H9 (cell line): ENCODE measurements at regions not wholly inside any gene's neighbourhood (a gene's known extent, or its start where the extent isn't known, plus 50 kb on each side); places are given as distances from the start of the nearest gene placed in this dataset.

Experiments used
- DNase-seq: peaks from one replicate; pipeline ENCODE4 v3.0.0-alpha.2; 2017
- H2AFZ ChIP-seq: one replicate; pipeline ENCODE4 v1.6.1; 2013; ENCODE audit warnings: mild to moderate bottlenecking, low read length, control low read depth, moderate library complexity
- H2AK5ac ChIP-seq: 2 replicates; pipeline ENCODE4 v1.6.1; 2013; ENCODE audit warnings: low read length, control low read depth, mixed read lengths; ENCODE audit not compliant: insufficient read length
- H2BK120ac ChIP-seq: one replicate; pipeline ENCODE4 v1.6.1; 2013; ENCODE audit warnings: low read depth, mild to moderate bottlenecking, low read length, control low read depth, inconsistent platforms; ENCODE audit not compliant: poor library complexity, severe bottlenecking
- H2BK12ac ChIP-seq: 2 replicates; pipeline ENCODE4 v1.6.1; 2013; ENCODE audit warnings: low read length, control low read depth, mixed read lengths, low read depth; ENCODE audit not compliant: insufficient read length
- H2BK15ac ChIP-seq: 2 replicates; pipeline ENCODE4 v1.6.1; 2013; ENCODE audit warnings: low read depth, low read length, control low read depth
- H2BK20ac ChIP-seq: one replicate; pipeline ENCODE4 v1.6.1; 2013; ENCODE audit warnings: low read depth, mild to moderate bottlenecking, low read length, control low read depth, inconsistent platforms; ENCODE audit not compliant: poor library complexity, severe bottlenecking
- H2BK5ac ChIP-seq: 2 replicates; pipeline ENCODE4 v1.6.1; 2013; ENCODE audit warnings: low read length, control low read depth, mixed read lengths; ENCODE audit not compliant: insufficient read length
- H3K14ac ChIP-seq: 2 replicates; pipeline ENCODE4 v1.6.1; 2013; ENCODE audit warnings: low read length, control low read depth; ENCODE audit not compliant: insufficient read depth
- H3K18ac ChIP-seq: 2 replicates; pipeline ENCODE4 v1.6.1; 2013; ENCODE audit warnings: low read depth, mild to moderate bottlenecking, mixed read lengths, low read length, control low read depth; ENCODE audit not compliant: insufficient read length
- H3K23ac ChIP-seq: 2 replicates; pipeline ENCODE4 v1.6.1; 2013; ENCODE audit warnings: low read length, control low read depth, mixed read lengths, low read depth; ENCODE audit not compliant: insufficient read length
- H3K23me2 ChIP-seq: 2 replicates; pipeline ENCODE4 v1.6.1; 2013; ENCODE audit warnings: low read depth, mild to moderate bottlenecking, mixed read lengths, low read length, control low read depth; ENCODE audit not compliant: insufficient read length, poor library complexity, severe bottlenecking
- H3K27ac ChIP-seq: 2 replicates; pipeline ENCODE4 v1.5.1; 2013; ENCODE audit warnings: low read length, control low read depth, mixed read lengths, low read depth; ENCODE audit not compliant: insufficient read length
- H3K27me3 ChIP-seq: 2 replicates; pipeline ENCODE4 v1.6.1; 2013; ENCODE audit warnings: low read length, control low read depth, inconsistent platforms; ENCODE audit not compliant: insufficient read depth
- H3K4ac ChIP-seq: 2 replicates; pipeline ENCODE4 v1.6.1; 2013; ENCODE audit warnings: low read depth, mild to moderate bottlenecking, control low read depth, inconsistent platforms, low read length, moderate library complexity
- H3K4me1 ChIP-seq: 2 replicates; pipeline ENCODE4 v1.6.1; 2013; ENCODE audit warnings: low read length, control low read depth, inconsistent platforms; ENCODE audit not compliant: insufficient read depth
- H3K4me2 ChIP-seq: 2 replicates; pipeline ENCODE4 v1.6.1; 2013; ENCODE audit warnings: low read length, control low read depth, mixed read lengths; ENCODE audit not compliant: insufficient read length, insufficient read depth
- H3K56ac ChIP-seq: 2 replicates; pipeline ENCODE4 v1.6.1; 2013; ENCODE audit warnings: low read depth, mild to moderate bottlenecking, mixed read lengths, low read length, control low read depth; ENCODE audit not compliant: insufficient read length
- H3K79me1 ChIP-seq: 2 replicates; pipeline ENCODE4 v1.6.1; 2013; ENCODE audit warnings: low read depth, mild to moderate bottlenecking, moderate library complexity, low read length, control low read depth, inconsistent platforms; ENCODE audit not compliant: insufficient read depth, poor library complexity, severe bottlenecking
- H3K79me2 ChIP-seq: 2 replicates; pipeline ENCODE4 v1.6.1; 2013; ENCODE audit warnings: low read length, control low read depth, inconsistent platforms; ENCODE audit not compliant: insufficient read depth
- H3K9ac ChIP-seq: 2 replicates; pipeline ENCODE4 v1.6.1; 2013; ENCODE audit warnings: low read length, control low read depth, mixed read lengths; ENCODE audit not compliant: insufficient read length; ENCODE audit errors: extremely low read depth
- H3K9me3 ChIP-seq: one replicate; pipeline ENCODE4 v1.6.1; 2013; ENCODE audit warnings: low read depth, low read length, inconsistent platforms; ENCODE audit not compliant: control insufficient read depth
- H3T11ph ChIP-seq: one replicate; pipeline ENCODE4 v1.6.1; 2013; ENCODE audit warnings: mild to moderate bottlenecking, low read length, control low read depth, inconsistent platforms
- H4K20me1 ChIP-seq: one replicate; pipeline ENCODE4 v1.6.1; 2013; ENCODE audit not compliant: control insufficient read depth, insufficient read length, insufficient read depth
- H4K5ac ChIP-seq: 2 replicates; pipeline ENCODE4 v1.6.1; 2013; ENCODE audit warnings: low read depth, mild to moderate bottlenecking, mixed read lengths, low read length, control low read depth; ENCODE audit not compliant: insufficient read length
- H4K8ac ChIP-seq: replicated peaks from 2 replicates; pipeline ENCODE4 v1.6.1; 2013; ENCODE audit warnings: low read length, control low read depth, mixed read lengths, low read depth; ENCODE audit not compliant: insufficient read length
- H4K91ac ChIP-seq: 2 replicates; pipeline ENCODE4 v1.6.1; 2013; ENCODE audit warnings: low read depth, mild to moderate bottlenecking, moderate library complexity, mixed read lengths, low read length, control low read depth; ENCODE audit not compliant: insufficient read length
- H3K27ac Mint-ChIP-seq, 3 experiments: 2 replicates in 2 of 3; 3 replicates in 1 of 3; pipeline ENCODE4 v1.8.0; 2020 to 2021; ENCODE audit warnings: mixed read lengths in 3 of 3, mild to moderate bottlenecking in 1 of 3, moderate library complexity in 1 of 3
- H3K27me3 Mint-ChIP-seq: 2 replicates; pipeline ENCODE4 v1.8.0; 2021; ENCODE audit warnings: low read depth, mild to moderate bottlenecking, moderate library complexity, mixed read lengths
- H3K36me3 Mint-ChIP-seq, 3 experiments: 2 replicates in 2 of 3; 3 replicates in 1 of 3; pipeline ENCODE4 v1.8.0; 2020 to 2021; ENCODE audit warnings: low read depth in 3 of 3, mixed read lengths in 3 of 3; ENCODE audit not compliant: insufficient read depth in 1 of 3
- H3K4me1 Mint-ChIP-seq, 2 experiments: 2 replicates each; pipeline ENCODE4 v1.8.0; 2020; ENCODE audit warnings: mixed read lengths in 2 of 2
- H3K4me3 Mint-ChIP-seq, 2 experiments: 2 replicates in 1 of 2; 3 replicates in 1 of 2; pipeline ENCODE4 v1.8.0; 2020 to 2021; ENCODE audit warnings: mild to moderate bottlenecking in 2 of 2, mixed read lengths in 2 of 2, moderate library complexity in 1 of 2
- H3K9me3 Mint-ChIP-seq, 2 experiments: 2 replicates in 1 of 2; 3 replicates in 1 of 2; pipeline ENCODE4 v1.8.0; 2020; ENCODE audit warnings: mild to moderate bottlenecking in 2 of 2, mixed read lengths in 2 of 2, moderate library complexity in 1 of 2
- WGBS: extraction: QIAGEN DNeasy Blood & Tissue Kit; methylation state at CpG from one replicate; pipeline ENCODE4 v1.1.7; 2013; ENCODE audit warnings: missing lambda C conversion rate, low lambda C conversion rate, mixed read lengths; ENCODE audit not compliant: insufficient read length; ENCODE audit errors: extremely low coverage; 5-methylcytosine and 5-hydroxymethylcytosine counted together
- TF ChIP-seq, protein P1 (sequence below): fragments of 200-600 bp; sonication (generic); conservative IDR thresholded peaks from 3 replicates; pipeline ENCODE4 v1.8.0; 2021; ENCODE audit warnings: antibody characterized with exemption, mild to moderate bottlenecking

GRCh38 chr14:87874676-87875075, 118.3 kb downstream of the GALC start:
- H2BK5ac ChIP-seq: no peak overlapping the region
- WGBS: no CpG with 5 or more reads among the region's 2 CpGs

More at GRCh38 chr14:87874676-87875075, 118.3 kb downstream of the GALC start:
- Histone ChIP-seq H4K20me1 (no peaks in the 10 kb centered on the region), H2BK20ac (no peak overlapping the region), H3K56ac (no peak overlapping the region), H3K9ac (no peak overlapping the region), H2BK12ac (no peak overlapping the region), H2BK15ac (no peak overlapping the region), H3K27ac (no peak overlapping the region), H3K79me2 (no peaks in the 10 kb centered on the region), H2BK120ac (no peak overlapping the region), H3K4ac (no peak overlapping the region), H3K4me2 (no peak overlapping the region), H3K14ac (no peak overlapping the region), H3K18ac (no peak overlapping the region), H3K9me3 (no peaks in the 10 kb centered on the region), H3K23ac (no peak overlapping the region), H4K91ac (no peak overlapping the region), H2AFZ (no peak overlapping the region), H3K23me2 (no peaks in the 10 kb centered on the region), H2AK5ac (no peak overlapping the region), H4K8ac (no peak overlapping the region), H4K5ac (no peak overlapping the region), H3K27me3 (no peaks in the 10 kb centered on the region), H3K4me1 (no peaks in the 10 kb centered on the region), H3T11ph (no peak overlapping the region), H3K79me1 (no peaks in the 10 kb centered on the region)
- no peak for DNase-seq
- H3K4me3 Mint-ChIP-seq: no peak overlapping the region
- H3K36me3 Mint-ChIP-seq: no peaks in the 10 kb centered on the region
- H3K4me1 Mint-ChIP-seq: peaks cover 0 to 8% of the 10 kb centered on the region in 2 experiments; a peak in 3 of 4 replicates
- H3K27me3 Mint-ChIP-seq: no peaks in the 10 kb centered on the region
- TF ChIP-seq, protein P1, sequence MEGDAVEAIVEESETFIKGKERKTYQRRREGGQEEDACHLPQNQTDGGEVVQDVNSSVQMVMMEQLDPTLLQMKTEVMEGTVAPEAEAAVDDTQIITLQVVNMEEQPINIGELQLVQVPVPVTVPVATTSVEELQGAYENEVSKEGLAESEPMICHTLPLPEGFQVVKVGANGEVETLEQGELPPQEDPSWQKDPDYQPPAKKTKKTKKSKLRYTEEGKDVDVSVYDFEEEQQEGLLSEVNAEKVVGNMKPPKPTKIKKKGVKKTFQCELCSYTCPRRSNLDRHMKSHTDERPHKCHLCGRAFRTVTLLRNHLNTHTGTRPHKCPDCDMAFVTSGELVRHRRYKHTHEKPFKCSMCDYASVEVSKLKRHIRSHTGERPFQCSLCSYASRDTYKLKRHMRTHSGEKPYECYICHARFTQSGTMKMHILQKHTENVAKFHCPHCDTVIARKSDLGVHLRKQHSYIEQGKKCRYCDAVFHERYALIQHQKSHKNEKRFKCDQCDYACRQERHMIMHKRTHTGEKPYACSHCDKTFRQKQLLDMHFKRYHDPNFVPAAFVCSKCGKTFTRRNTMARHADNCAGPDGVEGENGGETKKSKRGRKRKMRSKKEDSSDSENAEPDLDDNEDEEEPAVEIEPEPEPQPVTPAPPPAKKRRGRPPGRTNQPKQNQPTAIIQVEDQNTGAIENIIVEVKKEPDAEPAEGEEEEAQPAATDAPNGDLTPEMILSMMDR: no peak
- H3K9me3 Mint-ChIP-seq: no peaks in the 10 kb centered on the region
- no peak overlapping the region for H3K27ac Mint-ChIP-seq
